Ascending aorta (tissue), 2 donors: ENCODE measurements at regions not wholly inside any gene's neighbourhood (a gene's known extent, or its start where the extent isn't known, plus 50 kb on each side); places are given as distances from the start of the nearest gene placed in this dataset.
"Not testable (repeated sequence)": the region's sequence is repeated elsewhere in the genome, so short reads cannot be mapped to it uniquely, and the experiment has no call there.

Source experiments
- DNase-seq, 2 donors: peaks; one replicate each; pipeline ENCODE4 v3.0.0-alpha.2; 2019; ENCODE audit warnings: low spot score in 2 of 2
- H3K27ac ChIP-seq, 2 donors: fragments of 200-600 bp; sonication (generic); one replicate each; pipeline ENCODE4 v1.5.1; 2016 to 2017; ENCODE audit warnings: mild to moderate bottlenecking in 1 of 2
- H3K27me3 ChIP-seq: fragments of 200-600 bp; sonication (generic); one replicate; pipeline ENCODE4 v1.5.1; 2017
- H3K36me3 ChIP-seq, 2 donors: fragments of 200-600 bp; sonication (generic); one replicate each; pipeline ENCODE4 v1.5.1; 2016
- H3K4me1 ChIP-seq, 2 donors: fragments of 200-600 bp; sonication (generic); one replicate each; pipeline ENCODE4 v1.5.1; 2016 to 2017; ENCODE audit warnings: mild to moderate bottlenecking in 1 of 2
- H3K4me3 ChIP-seq, 2 donors: fragments of 200-600 bp; sonication (generic); one replicate each; pipeline ENCODE4 v1.5.1; 2016 to 2017; ENCODE audit warnings: mild to moderate bottlenecking in 1 of 2
- H3K9me3 ChIP-seq, 2 donors: fragments of 200-600 bp; sonication (generic); one replicate each; pipeline ENCODE4 v1.5.1; 2016
- CTCF ChIP-seq, 3 experiments: fragments of 200-600 bp in 2 of 3; fragments of 450-650 bp in 1 of 3; sonication (generic) in 2 of 3; IDR thresholded peaks; one replicate each; pipeline ENCODE4 v1.5.1; 2016 to 2019; ENCODE audit warnings: antibody characterized with exemption in 3 of 3, mild to moderate bottlenecking in 1 of 3, moderate library complexity in 1 of 3
- intact Hi-C: fragments of 100-400 bp; cut with DNase I; formaldehyde crosslinking; loops from one replicate; pipeline ENCODE4 v1.15.1; 2023

GRCh38 chr7:149573519-149573918, 75.9 kb upstream of the ZNF746 start:
- DNase-seq: no peak
- Histone ChIP-seq H3K4me1 (no peaks in the 10 kb centered on the region), H3K27me3 (no peaks in the 10 kb centered on the region), H3K4me3 (no peak overlapping the region), H3K36me3 (no peaks in the 10 kb centered on the region), H3K27ac (no peak overlapping the region), H3K9me3 (peaks cover 17 to 73% of the 10 kb centered on the region in 2 donors)
- TF ChIP-seq CTCF (IDR thresholded peaks at IDR 0.05): no peak
- intact Hi-C loops: no loop called here

GRCh38 chr7:149572920-149573319, 75.3 kb upstream of the ZNF746 start:
- H3K27me3 ChIP-seq, DNase-seq, H3K4me1 ChIP-seq, H3K4me3 ChIP-seq, intact Hi-C loops, H3K27ac ChIP-seq, H3K36me3 ChIP-seq: not testable (repeated sequence)
- H3K9me3 ChIP-seq: peaks cover 17 to 68% of the 10 kb centered on the region in 2 donors

GRCh38 chr7:149570784-149571183, 73.2 kb upstream of the ZNF746 start:
- Histone ChIP-seq H3K4me3 (no peak overlapping the region), H3K27me3 (no peaks in the 10 kb centered on the region), H3K9me3 (peaks cover 17 to 59% of the 10 kb centered on the region in 2 donors), H3K36me3 (peaks cover 0 to 13% of the 10 kb centered on the region in 2 donors), H3K4me1 (no peaks in the 10 kb centered on the region), H3K27ac (no peak overlapping the region)
- no peak for DNase-seq
- no peak for TF ChIP-seq CTCF (IDR thresholded peaks at IDR 0.05)
- intact Hi-C loops: no loop called here

- Histone ChIP-seq H3K27ac (no peak overlapping the region), H3K4me3 (no peak overlapping the region), H3K27me3 (no peaks in the 10 kb centered on the region), H3K36me3 (peaks cover 0 to 13% of the 10 kb centered on the region in 2 donors), H3K9me3 (peaks cover 17 to 55% of the 10 kb centered on the region in 2 donors), H3K4me1 (no peaks in the 10 kb centered on the region)
- no peak for TF ChIP-seq CTCF (IDR thresholded peaks at IDR 0.05)
- DNase-seq: no peak
- intact Hi-C loops: no loop called here
Measured at GRCh38 chr7:149569726-149570422, 72.3 kb upstream of the ZNF746 start.

DNA sequence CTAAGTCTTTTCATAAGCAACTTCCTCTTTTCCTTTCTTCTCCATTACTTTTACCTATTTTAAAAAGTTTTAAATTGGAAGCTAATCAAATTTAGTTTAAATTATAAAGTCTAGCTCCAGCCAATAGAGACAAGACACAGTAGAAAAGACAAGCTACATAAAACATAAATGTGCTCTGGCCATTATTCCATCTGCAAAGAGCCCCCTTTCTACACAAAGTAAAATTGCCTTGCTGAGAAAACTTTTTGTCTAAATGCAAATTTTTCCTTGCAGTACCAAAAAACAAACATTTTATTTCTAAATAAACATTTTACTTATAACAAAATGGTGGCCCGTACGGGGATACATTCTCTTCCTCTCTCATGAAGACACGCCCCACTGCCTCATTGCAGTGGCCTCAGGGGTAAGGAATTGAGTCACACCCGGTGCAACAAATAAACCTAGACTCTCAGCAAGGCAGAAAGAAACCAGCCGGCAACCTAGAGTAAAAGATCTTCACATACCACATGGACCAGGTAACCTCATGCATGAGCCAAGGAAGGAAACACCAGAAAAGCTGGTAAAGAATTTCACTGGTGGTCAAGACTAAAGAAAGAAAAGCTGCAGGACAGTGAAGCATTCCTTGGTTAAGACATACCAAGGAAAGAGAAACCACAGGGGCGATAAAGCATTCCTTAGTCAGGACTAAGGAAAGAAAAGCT, 71.6 kb upstream of the ZNF746 start:
- Histone ChIP-seq H3K27ac (no peak overlapping the region), H3K9me3 (peaks cover 17 to 51% of the 10 kb centered on the region in 2 donors), H3K27me3 (no peaks in the 10 kb centered on the region), H3K4me3 (no peak overlapping the region), H3K4me1 (no peaks in the 10 kb centered on the region), H3K36me3 (peaks cover 0 to 17% of the 10 kb centered on the region in 2 donors)
- no peak for DNase-seq
- intact Hi-C loops: no loop called here
- no peak for TF ChIP-seq CTCF (IDR thresholded peaks at IDR 0.05)

DNA sequence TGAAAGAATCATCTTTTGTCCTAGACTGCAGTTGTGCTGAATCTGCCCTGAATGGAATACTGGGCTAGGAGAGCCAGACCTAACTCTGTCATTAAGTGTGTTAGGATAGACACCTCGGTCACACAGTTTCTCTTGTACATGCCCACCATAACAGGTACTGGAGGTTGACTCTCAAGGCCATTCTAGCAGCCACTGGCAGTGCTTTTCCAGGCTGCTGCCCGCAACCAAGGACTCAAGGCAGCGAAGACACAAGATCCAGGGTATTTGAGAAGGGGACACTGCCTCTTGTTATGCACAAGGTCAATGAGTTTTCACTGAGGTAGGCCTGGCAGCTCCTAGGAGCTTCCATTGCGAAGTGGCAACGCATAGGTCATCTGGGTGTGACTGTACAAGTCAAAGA, 70.6 kb upstream of the ZNF746 start:
- intact Hi-C loops: no loop called here
- peaks cover 0 to 17% of the 10 kb centered on the region in 2 donors for H3K36me3 ChIP-seq
- DNase-seq: no peak

More for the DNA sequence above, 70.6 kb upstream of the ZNF746 start:
- Histone ChIP-seq H3K9me3 (peaks cover 17 to 47% of the 10 kb centered on the region in 2 donors), H3K4me3 (no peak overlapping the region), H3K27me3 (no peaks in the 10 kb centered on the region), H3K27ac (no peak overlapping the region), H3K4me1 (no peaks in the 10 kb centered on the region)
- no peak for TF ChIP-seq CTCF (IDR thresholded peaks at IDR 0.05)
